Astrocyte (in vitro differentiated cells and primary cell): ENCODE measurements at regions not wholly inside any gene's neighbourhood (a gene's known extent, or its start where the extent isn't known, plus 50 kb on each side); places are given as distances from the start of the nearest gene placed in this dataset.

ENCODE experiments used
- DNase-seq: peaks from one replicate; pipeline ENCODE4 v3.0.0-alpha.2; 2010; ENCODE audit warnings: low read depth
- FAIRE-seq: peaks from 2 replicates; lab custom pipeline; 2011; peaks lifted over from hg19 to GRCh38; lab: Jason Lieb, UNC
- H2AFZ ChIP-seq: 2 replicates; pipeline ENCODE4 v1.6.0; 2012; ENCODE audit warnings: low read depth, low read length, inconsistent platforms
- H3K27ac ChIP-seq: 2 replicates; pipeline ENCODE4 v1.5.1; 2011; ENCODE audit warnings: low read depth, low read length, inconsistent platforms
- H3K27me3 ChIP-seq: 2 replicates; pipeline ENCODE4 v1.6.0; 2011; ENCODE audit warnings: low read length, inconsistent platforms; ENCODE audit not compliant: insufficient read depth
- H3K36me3 ChIP-seq: 2 replicates; pipeline ENCODE4 v1.5.1; 2011; ENCODE audit warnings: low read length, inconsistent platforms; ENCODE audit not compliant: insufficient read depth
- H3K4me1 ChIP-seq: 2 replicates; pipeline ENCODE4 v1.5.1; 2011; ENCODE audit warnings: low read length, inconsistent platforms; ENCODE audit not compliant: insufficient read depth
- H3K4me2 ChIP-seq: 2 replicates; pipeline ENCODE4 v1.6.0; 2012; ENCODE audit warnings: low read length, inconsistent platforms
- H3K4me3 ChIP-seq: 2 replicates; pipeline ENCODE4 v1.5.1; 2011; ENCODE audit warnings: low read depth, mild to moderate bottlenecking, low read length, inconsistent platforms; ENCODE audit not compliant: insufficient read depth
- H3K79me2 ChIP-seq: 2 replicates; pipeline ENCODE4 v1.6.0; 2012; ENCODE audit warnings: mild to moderate bottlenecking, low read length, inconsistent platforms; ENCODE audit not compliant: insufficient read depth
- H3K9ac ChIP-seq: 2 replicates; pipeline ENCODE4 v1.6.0; 2012; ENCODE audit warnings: mild to moderate bottlenecking, low read length, inconsistent platforms
- H3K9me3 ChIP-seq: 2 replicates; pipeline ENCODE4 v1.5.1; 2012; ENCODE audit warnings: low read depth, mild to moderate bottlenecking, low read length, inconsistent platforms; ENCODE audit not compliant: insufficient read depth
- H4K20me1 ChIP-seq: 2 replicates; pipeline ENCODE4 v1.6.0; 2012; ENCODE audit warnings: low read length, inconsistent platforms; ENCODE audit not compliant: insufficient read depth
- H3K27ac Mint-ChIP-seq: one replicate; pipeline ENCODE4 v1.8.0; 2021; ENCODE audit warnings: mild to moderate bottlenecking, mixed read lengths; ENCODE audit not compliant: unreplicated experiment
- H3K27me3 Mint-ChIP-seq: one replicate; pipeline ENCODE4 v1.8.0; 2021; ENCODE audit warnings: low read depth, mixed read lengths; ENCODE audit not compliant: unreplicated experiment
- H3K36me3 Mint-ChIP-seq: one replicate; pipeline ENCODE4 v1.8.0; 2021; ENCODE audit warnings: low read depth, mixed read lengths; ENCODE audit not compliant: unreplicated experiment
- H3K4me1 Mint-ChIP-seq: one replicate; pipeline ENCODE4 v1.8.0; 2021; ENCODE audit warnings: low read depth, mixed read lengths; ENCODE audit not compliant: unreplicated experiment
- H3K4me3 Mint-ChIP-seq: one replicate; pipeline ENCODE4 v1.8.0; 2021; ENCODE audit warnings: mild to moderate bottlenecking, moderate library complexity, mixed read lengths; ENCODE audit not compliant: unreplicated experiment
- H3K9me3 Mint-ChIP-seq: one replicate; pipeline ENCODE4 v1.8.0; 2021; ENCODE audit warnings: mild to moderate bottlenecking, mixed read lengths; ENCODE audit not compliant: unreplicated experiment
- EZH2 ChIP-seq: IDR thresholded peaks from 2 replicates; pipeline ENCODE4 v1.6.1; 2012; ENCODE audit warnings: mild to moderate bottlenecking, low read length, inconsistent platforms; ENCODE audit not compliant: insufficient read depth
- TF ChIP-seq, protein P1 (sequence below): IDR thresholded peaks from 2 replicates; pipeline ENCODE4 v1.5.1; 2011; ENCODE audit warnings: low read depth, mild to moderate bottlenecking, inconsistent platforms, low read length, moderate library complexity; ENCODE audit not compliant: insufficient read depth

DNA sequence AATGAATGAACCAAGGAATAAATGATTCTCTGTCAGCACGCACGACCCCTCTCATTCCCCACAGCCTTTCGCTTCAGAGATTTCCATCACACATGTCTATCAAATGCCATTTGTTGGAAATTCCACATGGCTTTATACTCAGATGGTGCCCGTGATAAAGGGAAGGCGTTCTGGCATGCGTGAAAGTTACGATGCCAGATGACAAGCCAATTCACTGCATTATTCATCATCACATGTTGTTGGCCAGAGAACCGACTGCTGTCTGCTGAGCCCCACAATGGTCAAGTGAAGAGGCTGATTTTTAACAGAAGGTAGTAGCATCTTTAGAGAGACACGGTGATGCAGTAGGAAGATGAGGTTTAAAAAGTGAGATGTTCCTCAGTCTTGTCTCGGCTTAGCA is 74.1 kb upstream of the FRMD4B start:
- no peak for DNase-seq
- Histone ChIP-seq H3K4me2 (no peak overlapping the region), H3K9ac (no peak overlapping the region), H3K27ac (no peak overlapping the region), H2AFZ (no peak overlapping the region), H3K79me2 (no peaks in the 10 kb centered on the region), H4K20me1 (no peaks in the 10 kb centered on the region), H3K4me1 (no peaks in the 10 kb centered on the region), H3K27me3 (no peaks in the 10 kb centered on the region), H3K36me3 (no peaks in the 10 kb centered on the region), H3K9me3 (no peaks in the 10 kb centered on the region), H3K4me3 (no peak overlapping the region)
- FAIRE-seq, result no peak
- Mint-ChIP-seq H3K27ac (no peak overlapping the region), H3K4me3 (no peak overlapping the region), H3K27me3 (peaks cover 2% of the 10 kb centered on the region), H3K4me1 (no peaks in the 10 kb centered on the region), H3K9me3 (no peaks in the 10 kb centered on the region), H3K36me3 (peaks cover under 1% of the 10 kb centered on the region)
- no peak for TF ChIP-seq EZH2
- TF ChIP-seq, protein P1, sequence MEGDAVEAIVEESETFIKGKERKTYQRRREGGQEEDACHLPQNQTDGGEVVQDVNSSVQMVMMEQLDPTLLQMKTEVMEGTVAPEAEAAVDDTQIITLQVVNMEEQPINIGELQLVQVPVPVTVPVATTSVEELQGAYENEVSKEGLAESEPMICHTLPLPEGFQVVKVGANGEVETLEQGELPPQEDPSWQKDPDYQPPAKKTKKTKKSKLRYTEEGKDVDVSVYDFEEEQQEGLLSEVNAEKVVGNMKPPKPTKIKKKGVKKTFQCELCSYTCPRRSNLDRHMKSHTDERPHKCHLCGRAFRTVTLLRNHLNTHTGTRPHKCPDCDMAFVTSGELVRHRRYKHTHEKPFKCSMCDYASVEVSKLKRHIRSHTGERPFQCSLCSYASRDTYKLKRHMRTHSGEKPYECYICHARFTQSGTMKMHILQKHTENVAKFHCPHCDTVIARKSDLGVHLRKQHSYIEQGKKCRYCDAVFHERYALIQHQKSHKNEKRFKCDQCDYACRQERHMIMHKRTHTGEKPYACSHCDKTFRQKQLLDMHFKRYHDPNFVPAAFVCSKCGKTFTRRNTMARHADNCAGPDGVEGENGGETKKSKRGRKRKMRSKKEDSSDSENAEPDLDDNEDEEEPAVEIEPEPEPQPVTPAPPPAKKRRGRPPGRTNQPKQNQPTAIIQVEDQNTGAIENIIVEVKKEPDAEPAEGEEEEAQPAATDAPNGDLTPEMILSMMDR, result no peak

DNA sequence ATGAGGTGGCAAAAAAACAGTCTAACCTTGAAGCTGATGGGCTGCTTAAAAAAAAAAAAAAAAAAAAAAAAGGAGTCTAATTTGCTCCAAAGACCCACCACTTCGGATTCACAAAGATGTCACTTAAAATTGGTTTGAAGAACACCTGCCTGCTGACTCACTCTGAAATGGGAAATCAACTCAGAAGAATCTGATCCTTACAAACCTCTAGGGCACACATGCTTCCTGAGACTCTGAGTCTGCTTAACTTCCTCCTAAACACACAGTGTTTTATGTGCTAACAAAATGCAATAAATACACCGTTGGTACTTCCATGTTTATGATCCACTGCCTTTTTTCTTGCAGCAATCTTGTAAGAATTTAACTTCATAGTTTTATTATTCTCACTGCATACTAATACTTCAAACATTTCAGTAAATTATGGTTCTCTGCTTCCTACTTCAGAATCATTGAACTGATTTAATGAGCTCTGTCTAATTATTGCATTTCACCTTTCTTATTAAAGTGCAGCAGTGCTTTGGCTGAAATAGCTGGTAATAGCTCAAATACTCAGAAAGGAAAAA is 73.0 kb upstream of the FRMD4B start:
- H3K4me3 Mint-ChIP-seq, result no peak overlapping the region
- H3K27ac Mint-ChIP-seq, result no peak overlapping the region
- no peak for FAIRE-seq

DNA sequence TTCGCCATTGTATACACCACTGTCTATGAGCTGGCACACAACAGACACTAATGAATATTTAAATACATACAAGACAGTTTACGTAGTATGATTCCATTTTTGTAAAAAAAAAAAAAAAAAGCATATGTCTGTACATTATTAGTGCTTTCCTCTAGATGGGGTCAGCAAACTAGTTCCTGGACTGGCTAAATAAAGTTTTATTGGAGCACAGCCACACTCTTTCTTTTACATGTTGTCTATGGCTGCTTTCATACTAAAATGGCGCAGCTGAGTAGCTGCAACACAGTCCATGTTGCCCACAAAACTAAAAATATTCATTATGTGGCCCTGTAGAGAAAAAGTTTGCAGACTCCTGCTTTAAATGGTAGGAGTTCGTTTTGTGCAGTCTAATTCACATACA is 70.7 kb upstream of the FRMD4B start:
- Mint-ChIP-seq H3K27ac (no peak overlapping the region), H3K36me3 (peaks cover 2% of the 10 kb centered on the region), H3K27me3 (no peaks in the 10 kb centered on the region), H3K9me3 (no peaks in the 10 kb centered on the region), H3K4me3 (no peak overlapping the region), H3K4me1 (no peaks in the 10 kb centered on the region)
- Histone ChIP-seq H3K9me3 (no peaks in the 10 kb centered on the region), H4K20me1 (no peaks in the 10 kb centered on the region), H3K27ac (no peak overlapping the region), H3K4me2 (no peak overlapping the region), H3K4me3 (no peak overlapping the region), H3K79me2 (no peaks in the 10 kb centered on the region), H3K36me3 (no peaks in the 10 kb centered on the region), H3K4me1 (no peaks in the 10 kb centered on the region), H3K9ac (no peak overlapping the region), H2AFZ (no peak overlapping the region), H3K27me3 (no peaks in the 10 kb centered on the region)
- TF ChIP-seq, protein P1, result no peak
- no peak for TF ChIP-seq EZH2
- DNase-seq (no peak), FAIRE-seq (no peak)

More for the DNA sequence above, 73.0 kb upstream of the FRMD4B start:
- H3K9me3 Mint-ChIP-seq, result no peaks in the 10 kb centered on the region
- Histone ChIP-seq H3K9me3 (no peaks in the 10 kb centered on the region), H3K4me2 (no peak overlapping the region), H3K79me2 (no peaks in the 10 kb centered on the region), H3K4me3 (no peak overlapping the region), H3K27ac (no peak overlapping the region), H3K27me3 (no peaks in the 10 kb centered on the region), H3K36me3 (no peaks in the 10 kb centered on the region), H2AFZ (no peak overlapping the region), H3K9ac (no peak overlapping the region), H4K20me1 (no peaks in the 10 kb centered on the region), H3K4me1 (no peaks in the 10 kb centered on the region)
- no peak for TF ChIP-seq EZH2
- TF ChIP-seq, protein P1, result no peak
- H3K27me3 Mint-ChIP-seq, result no peaks in the 10 kb centered on the region
- H3K36me3 Mint-ChIP-seq, result peaks cover 2% of the 10 kb centered on the region
- DNase-seq, result no peak
- no peaks in the 10 kb centered on the region for H3K4me1 Mint-ChIP-seq
